MM.1S (cell line): ENCODE measurements at regions not wholly inside any gene's neighbourhood (a gene's known extent, or its start where the extent isn't known, plus 50 kb on each side); places are given as distances from the start of the nearest gene placed in this dataset.

Source experiments
- CTCF ChIP-seq: fragments of 300-600 bp; sonication (generic); IDR thresholded peaks from 2 replicates; pipeline ENCODE4 v1.5.1; 2016; ENCODE audit warnings: antibody characterized with exemption, low read length, mixed read lengths
- EZH2 ChIP-seq: fragments of 300-600 bp; sonication (generic); optimal IDR thresholded peaks from 2 replicates; pipeline ENCODE3; 2017; ENCODE audit warnings: low read depth, mild to moderate bottlenecking, antibody characterized with exemption, low read length, mixed read lengths

- TF ChIP-seq CTCF: no peak
- no peak for TF ChIP-seq EZH2
Measured at GRCh38 chr18:68215931-68216330, 499.0 kb downstream of the TMX3 start.
